ENCODE measurements at regions not wholly inside any gene's neighbourhood (a gene's known extent, or its start where the extent isn't known, plus 50 kb on each side); places are given as distances from the start of the nearest gene placed in this dataset.

- Histone ChIP-seq H2BK15ac (ENCODE audit: low read depth, low read length) (no peak overlapping the region), H3K79me1 (ENCODE audit: low read depth in 1 of 2, low read length in 2 of 2) (no peaks in the 10 kb centered on the region), H3K9me3 (ENCODE audit: control insufficient read depth, insufficient read depth, low read length) (peaks cover 8% of the 10 kb centered on the region), H4K91ac (ENCODE audit: insufficient read depth, low read depth, low read length) (no peak overlapping the region), H2BK120ac (ENCODE audit: low read depth, low read length) (no peak overlapping the region), H2AFZ (replicated peaks; ENCODE audit: low read length, poor library complexity) (no peak overlapping the region), H4K8ac (ENCODE audit: low read depth in 2 of 2, low read length in 2 of 2) (no peak overlapping the region), H3K9me1 (ENCODE audit: insufficient read depth, low read length) (no peaks in the 10 kb centered on the region), H3K27me3 (ENCODE audit: control insufficient read depth, insufficient read depth, low read length) (no peaks in the 10 kb centered on the region), H3K4me1 (ENCODE audit: control insufficient read depth, insufficient read depth, low read length) (no peaks in the 10 kb centered on the region), H2AK9ac (replicated peaks; ENCODE audit: low read depth, low read length, poor library complexity) (no peak overlapping the region), H3K9ac (ENCODE audit: low read depth, low read length) (no peak overlapping the region), H3K56ac (ENCODE audit: extremely low read depth, insufficient read depth, low read length) (no peak overlapping the region), H3K23ac (ENCODE audit: low read depth, low read length) (no peak overlapping the region), H3K14ac (replicated peaks; ENCODE audit: low read depth, low read length) (no peak overlapping the region), H3K18ac (ENCODE audit: low read depth, low read length) (no peak overlapping the region), H4K5ac (ENCODE audit: low read depth, low read length) (no peak overlapping the region), H2BK20ac (ENCODE audit: low read depth, low read length) (no peak overlapping the region), H4K20me1 (ENCODE audit: insufficient read depth, low read length) (no peaks in the 10 kb centered on the region), H3K4ac (ENCODE audit: low read depth, low read length) (no peak overlapping the region), H3K4me3 (ENCODE audit: insufficient read depth, low read depth, low read length) (no peak overlapping the region), H3K4me2 (ENCODE audit: low read depth, low read length) (no peak overlapping the region), H2AK5ac (ENCODE audit: low read depth, low read length) (no peak overlapping the region), H3K27ac (ENCODE audit: insufficient read depth, low read length) (no peak overlapping the region), H3K36me3 (ENCODE audit: control insufficient read depth, insufficient read depth, low read length) (no peaks in the 10 kb centered on the region), H2BK5ac (ENCODE audit: low read depth, low read length, poor library complexity, severe bottlenecking) (no peak overlapping the region)
- DNase-seq (no peak), ATAC-seq (ENCODE audit: low read depth) (no peak)
- BruUV-seq (replicated peaks): no TSS peak
- CTCF ChIA-PET: no interaction called here
- dilution Hi-C loops (cut with HindIII; ENCODE audit: low sequenced_read_pairs, unreplicated experiment): no loop called here
- POLR2A ChIA-PET (ENCODE audit: unreplicated experiment): no interaction called here
- in situ Hi-C loops (cut with MboI; ENCODE audit: low sequenced_read_pairs): no loop called here
- no peak for TF ChIP-seq SMC3 (IDR thresholded peaks at IDR 0.05; ENCODE audit: low read depth, low read length)
- TF ChIP-seq CTCF (conservative IDR thresholded peaks at IDR 0.05; ENCODE audit: low read depth, low read length): no peak
- no peak for TF ChIP-seq RCOR1 (IDR thresholded peaks at IDR 0.05; ENCODE audit: insufficient replicate concordance, low read length)
- no peak for TF ChIP-seq CEBPB (IDR thresholded peaks at IDR 0.05; ENCODE audit: low read depth, low read length)
- TF ChIP-seq USF2 (IDR thresholded peaks at IDR 0.05; ENCODE audit: low read depth, low read length): no peak
- TF ChIP-seq MAFK (IDR thresholded peaks at IDR 0.05; ENCODE audit: low read depth, low read length): no peak
- TF ChIP-seq NFE2L2 (IDR thresholded peaks at IDR 0.05; ENCODE audit: low read depth, low read length): no peak
- no peak for TF ChIP-seq RAD21 (IDR thresholded peaks at IDR 0.05; ENCODE audit: low read length)
- intact Hi-C loops (cut with micrococcal nuclease): no loop called here
These were observed 470.6 kb upstream of the TSHZ3 start for GRCh38 chr19:31819837-31820236.

Data from IMR-90 (cell line).